ENCODE measurements at regions not wholly inside any gene's neighbourhood (a gene's known extent, or its start where the extent isn't known, plus 50 kb on each side); places are given as distances from the start of the nearest gene placed in this dataset.

GRCh38 chr2:5509362-5509761 is 182.8 kb upstream of the SOX11 start:
- no peak for TF ChIP-seq SIX5 (IDR thresholded peaks at IDR 0.05; ENCODE audit: low read depth, low read length, severe bottlenecking)
- TF ChIP-seq, protein P1, sequence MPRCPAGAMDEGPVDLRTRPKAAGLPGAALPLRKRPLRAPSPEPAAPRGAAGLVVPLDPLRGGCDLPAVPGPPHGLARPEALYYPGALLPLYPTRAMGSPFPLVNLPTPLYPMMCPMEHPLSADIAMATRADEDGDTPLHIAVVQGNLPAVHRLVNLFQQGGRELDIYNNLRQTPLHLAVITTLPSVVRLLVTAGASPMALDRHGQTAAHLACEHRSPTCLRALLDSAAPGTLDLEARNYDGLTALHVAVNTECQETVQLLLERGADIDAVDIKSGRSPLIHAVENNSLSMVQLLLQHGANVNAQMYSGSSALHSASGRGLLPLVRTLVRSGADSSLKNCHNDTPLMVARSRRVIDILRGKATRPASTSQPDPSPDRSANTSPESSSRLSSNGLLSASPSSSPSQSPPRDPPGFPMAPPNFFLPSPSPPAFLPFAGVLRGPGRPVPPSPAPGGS (IDR thresholded peaks at IDR 0.05; ENCODE audit: borderline replicate concordance, insufficient read depth, low read depth, low read length, poor library complexity, severe bottlenecking), result peak; percentile 48
- Histone ChIP-seq H3K27ac (ENCODE audit: control insufficient read depth, insufficient read depth) (no peak overlapping the region), H3K27me3 (replicated peaks in 1 of 2; ENCODE audit: control insufficient read depth in 2 of 2, insufficient read depth in 2 of 2, low read length in 1 of 2) (no peaks in the 10 kb centered on the region), H3K9ac (ENCODE audit: control insufficient read depth, insufficient read depth, low read length) (no peak overlapping the region), H3K4me1 (ENCODE audit: control insufficient read depth, insufficient read depth, low read length) (no peaks in the 10 kb centered on the region), H3K4me2 (ENCODE audit: control insufficient read depth, insufficient read depth) (no peak overlapping the region), H2AFZ (ENCODE audit: control insufficient read depth, low read depth, low read length) (no peak overlapping the region), H3K9me3 (replicated peaks; ENCODE audit: control insufficient read depth, insufficient read depth, low read length) (no peaks in the 10 kb centered on the region), H3K4me3 (no peak overlapping the region), H3K79me2 (ENCODE audit: control insufficient read depth, insufficient read depth, low read length) (no peaks in the 10 kb centered on the region), H3K36me3 (ENCODE audit: control insufficient read depth in 2 of 2, insufficient read depth in 2 of 2, low read length in 1 of 2) (no peaks in the 10 kb centered on the region), H4K20me1 (ENCODE audit: control insufficient read depth, insufficient read depth) (no peaks in the 10 kb centered on the region)
- no peak for DNase-seq (ENCODE audit: low read depth, low spot score)
- in situ Hi-C loops (cut with MboI), result no loop called here
- SMC1A ChIA-PET (ENCODE audit: uncharacterized antibody, unreplicated experiment), result no interaction called here
- CTCF ChIA-PET, result no interaction called here
- BruUV-seq (replicated peaks), result no TSS peak
- ATAC-seq, result no peak
- intact Hi-C loops (cut with micrococcal nuclease; ENCODE audit: unreplicated experiment), result no loop called here
- WGBS (ENCODE audit: insufficient coverage, insufficient replicate concordance, low lambda C conversion rate, missing lambda C conversion rate), result 62% methylated on average over 7 of the region's 7 CpGs
- peak; percentile 69 for FAIRE-seq
- RAD21 ChIA-PET (ENCODE audit: unreplicated experiment), result no interaction called here
- POLR2A ChIA-PET, result no interaction called here

GRCh38 chr2:5510082-5510481 is 182.1 kb upstream of the SOX11 start:
- ChIA-PET RAD21 (ENCODE audit: unreplicated experiment) (no interaction called here), CTCF (no interaction called here), POLR2A (no interaction called here), SMC1A (ENCODE audit: uncharacterized antibody, unreplicated experiment) (no interaction called here)
- Histone ChIP-seq H3K27me3 (replicated peaks in 1 of 2; ENCODE audit: control insufficient read depth in 2 of 2, insufficient read depth in 2 of 2, low read length in 1 of 2) (no peaks in the 10 kb centered on the region), H4K20me1 (ENCODE audit: control insufficient read depth, insufficient read depth) (no peaks in the 10 kb centered on the region), H2AFZ (ENCODE audit: control insufficient read depth, low read depth, low read length) (no peak overlapping the region), H3K9ac (ENCODE audit: control insufficient read depth, insufficient read depth, low read length) (no peak overlapping the region), H3K4me1 (ENCODE audit: control insufficient read depth, insufficient read depth, low read length) (no peaks in the 10 kb centered on the region), H3K27ac (ENCODE audit: control insufficient read depth, insufficient read depth) (no peak overlapping the region), H3K4me3 (no peak overlapping the region), H3K9me3 (replicated peaks; ENCODE audit: control insufficient read depth, insufficient read depth, low read length) (no peaks in the 10 kb centered on the region), H3K79me2 (ENCODE audit: control insufficient read depth, insufficient read depth, low read length) (no peaks in the 10 kb centered on the region), H3K36me3 (ENCODE audit: control insufficient read depth in 2 of 2, insufficient read depth in 2 of 2, low read length in 1 of 2) (no peaks in the 10 kb centered on the region), H3K4me2 (ENCODE audit: control insufficient read depth, insufficient read depth) (no peak overlapping the region)
- no TSS peak for BruUV-seq (replicated peaks)
- intact Hi-C loops (cut with micrococcal nuclease; ENCODE audit: unreplicated experiment), result no loop called here
- ATAC-seq, result no peak
- FAIRE-seq, result no peak
- DNase-seq (ENCODE audit: low read depth, low spot score), result no peak
- 60% methylated on average over 4 of the region's 4 CpGs for WGBS (ENCODE audit: insufficient coverage, insufficient replicate concordance, low lambda C conversion rate, missing lambda C conversion rate)
- in situ Hi-C loops (cut with MboI), result no loop called here
- TF ChIP-seq MYC (IDR thresholded peaks at IDR 0.05; ENCODE audit: insufficient read depth, insufficient read length, insufficient replicate concordance, low read length, severe bottlenecking) (no peak), POLR2AphosphoS5 (IDR thresholded peaks at IDR 0.05; ENCODE audit: low read length) (no peak), WRNIP1 (IDR thresholded peaks at IDR 0.05; ENCODE audit: borderline replicate concordance, low read depth, low read length) (no peak), POU2F2 (IDR thresholded peaks at IDR 0.05; ENCODE audit: borderline replicate concordance, low read depth, low read length) (no peak), BHLHE40 (IDR thresholded peaks at IDR 0.05; ENCODE audit: borderline replicate concordance in 1 of 2, low read depth in 2 of 2, low read length in 1 of 2) (no peak), CHD2 (IDR thresholded peaks at IDR 0.05; ENCODE audit: borderline replicate concordance, low read depth, low read length) (no peak), SREBF2 (IDR thresholded peaks at IDR 0.05; ENCODE audit: low read length) (no peak), BACH1 (IDR thresholded peaks at IDR 0.05; ENCODE audit: borderline replicate concordance) (no peak), SP1 (IDR thresholded peaks at IDR 0.05; ENCODE audit: low read depth, low read length) (no peak)
- TF ChIP-seq, protein P2, sequence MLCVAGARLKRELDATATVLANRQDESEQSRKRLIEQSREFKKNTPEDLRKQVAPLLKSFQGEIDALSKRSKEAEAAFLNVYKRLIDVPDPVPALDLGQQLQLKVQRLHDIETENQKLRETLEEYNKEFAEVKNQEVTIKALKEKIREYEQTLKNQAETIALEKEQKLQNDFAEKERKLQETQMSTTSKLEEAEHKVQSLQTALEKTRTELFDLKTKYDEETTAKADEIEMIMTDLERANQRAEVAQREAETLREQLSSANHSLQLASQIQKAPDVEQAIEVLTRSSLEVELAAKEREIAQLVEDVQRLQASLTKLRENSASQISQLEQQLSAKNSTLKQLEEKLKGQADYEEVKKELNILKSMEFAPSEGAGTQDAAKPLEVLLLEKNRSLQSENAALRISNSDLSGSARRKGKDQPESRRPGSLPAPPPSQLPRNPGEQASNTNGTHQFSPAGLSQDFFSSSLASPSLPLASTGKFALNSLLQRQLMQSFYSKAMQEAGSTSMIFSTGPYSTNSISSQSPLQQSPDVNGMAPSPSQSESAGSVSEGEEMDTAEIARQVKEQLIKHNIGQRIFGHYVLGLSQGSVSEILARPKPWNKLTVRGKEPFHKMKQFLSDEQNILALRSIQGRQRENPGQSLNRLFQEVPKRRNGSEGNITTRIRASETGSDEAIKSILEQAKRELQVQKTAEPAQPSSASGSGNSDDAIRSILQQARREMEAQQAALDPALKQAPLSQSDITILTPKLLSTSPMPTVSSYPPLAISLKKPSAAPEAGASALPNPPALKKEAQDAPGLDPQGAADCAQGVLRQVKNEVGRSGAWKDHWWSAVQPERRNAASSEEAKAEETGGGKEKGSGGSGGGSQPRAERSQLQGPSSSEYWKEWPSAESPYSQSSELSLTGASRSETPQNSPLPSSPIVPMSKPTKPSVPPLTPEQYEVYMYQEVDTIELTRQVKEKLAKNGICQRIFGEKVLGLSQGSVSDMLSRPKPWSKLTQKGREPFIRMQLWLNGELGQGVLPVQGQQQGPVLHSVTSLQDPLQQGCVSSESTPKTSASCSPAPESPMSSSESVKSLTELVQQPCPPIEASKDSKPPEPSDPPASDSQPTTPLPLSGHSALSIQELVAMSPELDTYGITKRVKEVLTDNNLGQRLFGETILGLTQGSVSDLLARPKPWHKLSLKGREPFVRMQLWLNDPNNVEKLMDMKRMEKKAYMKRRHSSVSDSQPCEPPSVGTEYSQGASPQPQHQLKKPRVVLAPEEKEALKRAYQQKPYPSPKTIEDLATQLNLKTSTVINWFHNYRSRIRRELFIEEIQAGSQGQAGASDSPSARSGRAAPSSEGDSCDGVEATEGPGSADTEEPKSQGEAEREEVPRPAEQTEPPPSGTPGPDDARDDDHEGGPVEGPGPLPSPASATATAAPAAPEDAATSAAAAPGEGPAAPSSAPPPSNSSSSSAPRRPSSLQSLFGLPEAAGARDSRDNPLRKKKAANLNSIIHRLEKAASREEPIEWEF (IDR thresholded peaks at IDR 0.05; ENCODE audit: insufficient replicate concordance, low read depth, low read length), result no peak

All from GM12878 (cell line).